ENCODE measurements at regions not wholly inside any gene's neighbourhood (a gene's known extent, or its start where the extent isn't known, plus 50 kb on each side); places are given as distances from the start of the nearest gene placed in this dataset.

DNA sequence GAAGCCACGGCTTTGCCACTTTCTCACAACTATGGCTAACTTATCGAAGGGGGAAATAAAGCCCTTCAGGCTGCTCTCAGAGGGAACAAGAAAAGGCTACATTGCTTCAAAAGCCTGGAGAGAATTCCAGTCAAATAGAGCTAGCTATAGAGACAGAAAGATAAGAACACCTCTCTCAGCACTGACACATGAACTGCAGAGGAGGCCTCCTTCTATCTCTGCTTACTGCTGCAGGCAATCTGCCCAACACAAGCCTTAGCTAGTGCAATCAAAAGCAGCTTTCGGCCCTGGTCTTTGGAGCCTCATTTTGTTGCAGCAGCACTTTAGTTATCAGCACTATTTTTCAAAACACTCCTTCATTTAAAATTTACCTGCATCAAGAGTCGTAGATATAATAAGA lies 118.4 kb upstream of the ROBO1 start:
- Histone ChIP-seq H3K4me3 (no peak overlapping the region), H3K4me1 (no peaks in the 10 kb centered on the region), H3K27ac (no peak overlapping the region), H3K4me2 (no peak overlapping the region), H3K9me3 (no peaks in the 10 kb centered on the region)
- CTCF ChIA-PET, result no interaction called here
- WGBS (ENCODE audit: missing lambda C conversion rate), result 16% methylated on average over 4 of the region's 4 CpGs
- POLR2A ChIA-PET, result no interaction called here
- TF ChIP-seq EHF (CRISPR knock-in tag; IDR thresholded peaks at IDR 0.05), result no peak
- TF ChIP-seq JUNB (IDR thresholded peaks at IDR 0.05), result no peak
- TF ChIP-seq BHLHE40 (IDR thresholded peaks at IDR 0.05; ENCODE audit: low read depth, low read length), result no peak
- TF ChIP-seq RAD21 (conservative IDR thresholded peaks at IDR 0.05 in 1 of 2, IDR thresholded peaks at IDR 0.05 in 1 of 2), result no peak
- no peak for TF ChIP-seq PBX3 (IDR thresholded peaks at IDR 0.05)
- TF ChIP-seq HEYL (CRISPR knock-in tag; IDR thresholded peaks at IDR 0.05), result no peak
- TF ChIP-seq, protein P1, sequence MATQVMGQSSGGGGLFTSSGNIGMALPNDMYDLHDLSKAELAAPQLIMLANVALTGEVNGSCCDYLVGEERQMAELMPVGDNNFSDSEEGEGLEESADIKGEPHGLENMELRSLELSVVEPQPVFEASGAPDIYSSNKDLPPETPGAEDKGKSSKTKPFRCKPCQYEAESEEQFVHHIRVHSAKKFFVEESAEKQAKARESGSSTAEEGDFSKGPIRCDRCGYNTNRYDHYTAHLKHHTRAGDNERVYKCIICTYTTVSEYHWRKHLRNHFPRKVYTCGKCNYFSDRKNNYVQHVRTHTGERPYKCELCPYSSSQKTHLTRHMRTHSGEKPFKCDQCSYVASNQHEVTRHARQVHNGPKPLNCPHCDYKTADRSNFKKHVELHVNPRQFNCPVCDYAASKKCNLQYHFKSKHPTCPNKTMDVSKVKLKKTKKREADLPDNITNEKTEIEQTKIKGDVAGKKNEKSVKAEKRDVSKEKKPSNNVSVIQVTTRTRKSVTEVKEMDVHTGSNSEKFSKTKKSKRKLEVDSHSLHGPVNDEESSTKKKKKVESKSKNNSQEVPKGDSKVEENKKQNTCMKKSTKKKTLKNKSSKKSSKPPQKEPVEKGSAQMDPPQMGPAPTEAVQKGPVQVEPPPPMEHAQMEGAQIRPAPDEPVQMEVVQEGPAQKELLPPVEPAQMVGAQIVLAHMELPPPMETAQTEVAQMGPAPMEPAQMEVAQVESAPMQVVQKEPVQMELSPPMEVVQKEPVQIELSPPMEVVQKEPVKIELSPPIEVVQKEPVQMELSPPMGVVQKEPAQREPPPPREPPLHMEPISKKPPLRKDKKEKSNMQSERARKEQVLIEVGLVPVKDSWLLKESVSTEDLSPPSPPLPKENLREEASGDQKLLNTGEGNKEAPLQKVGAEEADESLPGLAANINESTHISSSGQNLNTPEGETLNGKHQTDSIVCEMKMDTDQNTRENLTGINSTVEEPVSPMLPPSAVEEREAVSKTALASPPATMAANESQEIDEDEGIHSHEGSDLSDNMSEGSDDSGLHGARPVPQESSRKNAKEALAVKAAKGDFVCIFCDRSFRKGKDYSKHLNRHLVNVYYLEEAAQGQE (IDR thresholded peaks at IDR 0.05), result no peak
- TF ChIP-seq, protein P2, sequence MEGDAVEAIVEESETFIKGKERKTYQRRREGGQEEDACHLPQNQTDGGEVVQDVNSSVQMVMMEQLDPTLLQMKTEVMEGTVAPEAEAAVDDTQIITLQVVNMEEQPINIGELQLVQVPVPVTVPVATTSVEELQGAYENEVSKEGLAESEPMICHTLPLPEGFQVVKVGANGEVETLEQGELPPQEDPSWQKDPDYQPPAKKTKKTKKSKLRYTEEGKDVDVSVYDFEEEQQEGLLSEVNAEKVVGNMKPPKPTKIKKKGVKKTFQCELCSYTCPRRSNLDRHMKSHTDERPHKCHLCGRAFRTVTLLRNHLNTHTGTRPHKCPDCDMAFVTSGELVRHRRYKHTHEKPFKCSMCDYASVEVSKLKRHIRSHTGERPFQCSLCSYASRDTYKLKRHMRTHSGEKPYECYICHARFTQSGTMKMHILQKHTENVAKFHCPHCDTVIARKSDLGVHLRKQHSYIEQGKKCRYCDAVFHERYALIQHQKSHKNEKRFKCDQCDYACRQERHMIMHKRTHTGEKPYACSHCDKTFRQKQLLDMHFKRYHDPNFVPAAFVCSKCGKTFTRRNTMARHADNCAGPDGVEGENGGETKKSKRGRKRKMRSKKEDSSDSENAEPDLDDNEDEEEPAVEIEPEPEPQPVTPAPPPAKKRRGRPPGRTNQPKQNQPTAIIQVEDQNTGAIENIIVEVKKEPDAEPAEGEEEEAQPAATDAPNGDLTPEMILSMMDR (IDR thresholded peaks at IDR 0.05), result no peak
- no peak for TF ChIP-seq ELK1 (IDR thresholded peaks at IDR 0.05; ENCODE audit: low read depth, low read length)
- TF ChIP-seq MYC (IDR thresholded peaks at IDR 0.05; ENCODE audit: borderline replicate concordance, low read length), result no peak
- no peak for DNase-seq (ENCODE audit: low read depth in 1 of 2, low spot score in 1 of 2)
- no peak for ATAC-seq
- no peak for FAIRE-seq

DNA sequence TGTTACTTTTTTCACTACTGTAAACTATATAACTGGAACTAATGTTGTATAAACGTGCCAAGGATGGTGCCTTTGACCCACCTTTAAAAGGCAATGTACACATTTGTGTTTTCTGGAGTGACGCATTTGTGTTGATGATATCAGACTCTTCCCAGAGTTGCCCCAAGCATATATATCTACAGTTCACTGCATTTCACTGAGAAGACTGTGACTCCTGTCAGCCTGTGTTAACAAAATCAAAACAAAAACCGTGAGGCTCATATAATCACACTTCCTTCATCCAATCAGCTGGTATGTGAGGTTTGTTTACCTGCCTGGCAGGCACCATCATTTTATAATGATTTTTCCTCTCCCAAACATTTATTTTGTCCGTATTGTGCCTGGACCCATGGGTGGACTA lies 117.6 kb upstream of the ROBO1 start:
- ChIA-PET CTCF (no interaction called here), POLR2A (no interaction called here)
- ATAC-seq (no peak), FAIRE-seq (no peak), DNase-seq (ENCODE audit: low read depth in 1 of 2, low spot score in 1 of 2) (no peak)
- Histone ChIP-seq H3K4me2 (no peak overlapping the region; the same call in 2 of the 3 replicates), H3K4me1 (no peaks in the 10 kb centered on the region), H3K27ac (no peak overlapping the region), H3K9me3 (no peaks in the 10 kb centered on the region), H3K4me3 (no peak overlapping the region)
- WGBS (ENCODE audit: missing lambda C conversion rate), result 22% methylated on average over 4 of the region's 4 CpGs
- TF ChIP-seq, protein P3, sequence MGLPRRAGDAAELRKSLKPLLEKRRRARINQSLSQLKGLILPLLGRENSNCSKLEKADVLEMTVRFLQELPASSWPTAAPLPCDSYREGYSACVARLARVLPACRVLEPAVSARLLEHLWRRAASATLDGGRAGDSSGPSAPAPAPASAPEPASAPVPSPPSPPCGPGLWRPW (IDR thresholded peaks at IDR 0.05), result no peak

- H3K4me2 ChIP-seq, result no peak overlapping the region
- ATAC-seq (no peak), DNase-seq (ENCODE audit: low read depth in 1 of 2, low spot score in 1 of 2) (no peak), FAIRE-seq (no peak)
- H3K4me1 ChIP-seq, result no peaks in the 10 kb centered on the region
- 46% methylated on average over 3 of the region's 3 CpGs for WGBS (ENCODE audit: missing lambda C conversion rate)
- CTCF ChIA-PET, result no interaction called here
- H3K9me3 ChIP-seq, result no peaks in the 10 kb centered on the region
- H3K27ac ChIP-seq, result no peak overlapping the region
- no peak overlapping the region for H3K4me3 ChIP-seq
- POLR2A ChIA-PET, result no interaction called here
- TF ChIP-seq NR3C1 (IDR thresholded peaks at IDR 0.05) (no peak), TFCP2L1 (CRISPR knock-in tag; IDR thresholded peaks at IDR 0.05) (no peak), FOSL2 (IDR thresholded peaks at IDR 0.05) (no peak), FOSL2 (CRISPR knock-in tag; IDR thresholded peaks at IDR 0.05) (no peak), CHD2 (IDR thresholded peaks at IDR 0.05; ENCODE audit: low read length, partially characterized antibody) (no peak), FOXS1 (CRISPR knock-in tag; IDR thresholded peaks at IDR 0.05) (no peak), GATA3 (IDR thresholded peaks at IDR 0.05; ENCODE audit: borderline replicate concordance) (no peak), ZSCAN20 (CRISPR knock-in tag; IDR thresholded peaks at IDR 0.05) (no peak), RFX5 (IDR thresholded peaks at IDR 0.05) (no peak), FOSB (CRISPR knock-in tag; IDR thresholded peaks at IDR 0.05) (no peak), POLR2AphosphoS2 (conservative IDR thresholded peaks at IDR 0.05; ENCODE audit: low read length) (no peak), HDAC2 (IDR thresholded peaks at IDR 0.05) (no peak), SMC3 (IDR thresholded peaks at IDR 0.05) (no peak), EHMT2 (IDR thresholded peaks at IDR 0.05; ENCODE audit: low read depth) (no peak), RARB (CRISPR knock-in tag; IDR thresholded peaks at IDR 0.05) (no peak), JUN (IDR thresholded peaks at IDR 0.05) (no peak), ZC3H11A (IDR thresholded peaks at IDR 0.05) (no peak), MYC (IDR thresholded peaks at IDR 0.05; ENCODE audit: borderline replicate concordance, low read length) (no peak)
- TF ChIP-seq, protein P4, sequence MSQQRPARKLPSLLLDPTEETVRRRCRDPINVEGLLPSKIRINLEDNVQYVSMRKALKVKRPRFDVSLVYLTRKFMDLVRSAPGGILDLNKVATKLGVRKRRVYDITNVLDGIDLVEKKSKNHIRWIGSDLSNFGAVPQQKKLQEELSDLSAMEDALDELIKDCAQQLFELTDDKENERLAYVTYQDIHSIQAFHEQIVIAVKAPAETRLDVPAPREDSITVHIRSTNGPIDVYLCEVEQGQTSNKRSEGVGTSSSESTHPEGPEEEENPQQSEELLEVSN (IDR thresholded peaks at IDR 0.05; ENCODE audit: borderline replicate concordance, low read depth), result no peak
- TF ChIP-seq, protein P3 (IDR thresholded peaks at IDR 0.05), result no peak
Observed at GRCh38 chr3:79884354-79884753, 116.6 kb upstream of the ROBO1 start.

Data from A549 (cell line).